HAP-1 (cell line): ENCODE measurements at regions not wholly inside any gene's neighbourhood (a gene's known extent, or its start where the extent isn't known, plus 50 kb on each side); places are given as distances from the start of the nearest gene placed in this dataset.
A peak's percentile ranks its signal among the peaks of the same experiment; 100 is the strongest.

Experiments used
- DNase-seq, 2 experiments: peaks; one replicate each; pipeline ENCODE4 v3.0.0-alpha.2; 2016 to 2020; ENCODE audit warnings: low spot score in 2 of 2
- H3K27me3 ChIP-seq: fragments of 250-450 bp; sonication (Bioruptor Pico); 2 replicates; pipeline ENCODE4 v1.5.1; 2020; ENCODE audit warnings: low read depth, mild to moderate bottlenecking, moderate library complexity
- H3K36me3 ChIP-seq: fragments of 250-450 bp; sonication (Bioruptor Pico); replicated peaks from 2 replicates; pipeline ENCODE4 v1.5.1; 2020; ENCODE audit warnings: mild to moderate bottlenecking
- H3K4me1 ChIP-seq: fragments of 250-450 bp; sonication (Bioruptor Pico); 2 replicates; pipeline ENCODE4 v1.5.1; 2020; ENCODE audit warnings: mild to moderate bottlenecking
- H3K4me3 ChIP-seq: fragments of 250-450 bp; sonication (Bioruptor Pico); 2 replicates; pipeline ENCODE4 v1.5.1; 2020; ENCODE audit warnings: mild to moderate bottlenecking, moderate library complexity
- H3K9me3 ChIP-seq: fragments of 250-450 bp; sonication (Bioruptor Pico); 2 replicates; pipeline ENCODE4 v1.5.1; 2020; ENCODE audit warnings: mild to moderate bottlenecking, moderate library complexity
- in situ Hi-C: fragments of 300-500 bp; cut with MboI; formaldehyde crosslinking; loops from 3 replicates; pipeline ENCODE4 v1.14.3; 2020; ENCODE audit warnings: low sequenced_read_pairs, inconsistent platforms, mixed read lengths

GRCh38 chr14:85235868-85236267 lies 294.1 kb upstream of the FLRT2 start:
- Histone ChIP-seq H3K4me1 (peaks cover 6% of the 10 kb centered on the region), H3K27me3 (no peaks in the 10 kb centered on the region), H3K9me3 (peaks cover 2% of the 10 kb centered on the region; the same call in 1 of the 2 replicates), H3K36me3 (no peaks in the 10 kb centered on the region), H3K4me3 (no peak overlapping the region)
- in situ Hi-C loops = no loop called here
- no peak for DNase-seq

GRCh38 chr14:85236296-85236695 lies 293.6 kb upstream of the FLRT2 start:
- Histone ChIP-seq H3K36me3 (no peaks in the 10 kb centered on the region), H3K9me3 (no peaks in the 10 kb centered on the region), H3K27me3 (no peaks in the 10 kb centered on the region), H3K4me3 (no peak overlapping the region), H3K4me1 (peaks cover 10% of the 10 kb centered on the region)
- no peak for DNase-seq
- in situ Hi-C loops = no loop called here

DNA sequence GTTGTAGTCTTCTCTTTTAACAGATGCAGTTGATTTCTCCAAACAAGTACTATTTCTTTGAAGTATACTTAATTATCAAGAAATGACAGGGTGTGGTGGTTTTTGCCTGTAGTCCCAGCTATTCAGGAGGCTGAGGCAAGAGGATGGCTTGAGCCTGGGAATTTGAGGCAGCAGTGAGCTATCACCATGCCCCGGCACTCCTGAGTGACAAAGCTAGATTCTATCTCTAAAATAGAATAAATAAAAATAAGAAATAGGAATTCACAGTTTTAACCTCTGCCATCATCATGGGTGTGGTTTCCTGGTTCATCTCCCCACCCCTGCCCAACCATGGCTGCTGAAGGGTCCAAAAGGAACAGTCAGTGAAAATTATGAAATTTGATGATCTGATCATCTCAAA lies 290.2 kb upstream of the FLRT2 start:
- H3K9me3 ChIP-seq = no peaks in the 10 kb centered on the region
- H3K4me1 ChIP-seq = peaks cover 15% of the 10 kb centered on the region
- H3K36me3 ChIP-seq = no peaks in the 10 kb centered on the region
- DNase-seq = no peak
- in situ Hi-C loops = no loop called here
- no peak overlapping the region for H3K4me3 ChIP-seq
- no peaks in the 10 kb centered on the region for H3K27me3 ChIP-seq

GRCh38 chr14:85241022-85241855 lies 288.7 kb upstream of the FLRT2 start:
- peak; percentile 71 to 94 for DNase-seq
- in situ Hi-C loops = no loop called here
- peaks cover 15% of the 10 kb centered on the region for H3K4me1 ChIP-seq
- no peaks in the 10 kb centered on the region for H3K27me3 ChIP-seq
- no peaks in the 10 kb centered on the region for H3K36me3 ChIP-seq
- H3K4me3 ChIP-seq = peak overlapping the region; percentile 1
- H3K9me3 ChIP-seq = no peaks in the 10 kb centered on the region

GRCh38 chr14:85242666-85243065 lies 287.3 kb upstream of the FLRT2 start:
- Histone ChIP-seq H3K4me1 (peaks cover 15% of the 10 kb centered on the region), H3K4me3 (no peak overlapping the region), H3K27me3 (no peaks in the 10 kb centered on the region), H3K36me3 (no peaks in the 10 kb centered on the region), H3K9me3 (no peaks in the 10 kb centered on the region)
- DNase-seq = no peak
- in situ Hi-C loops = no loop called here

DNA sequence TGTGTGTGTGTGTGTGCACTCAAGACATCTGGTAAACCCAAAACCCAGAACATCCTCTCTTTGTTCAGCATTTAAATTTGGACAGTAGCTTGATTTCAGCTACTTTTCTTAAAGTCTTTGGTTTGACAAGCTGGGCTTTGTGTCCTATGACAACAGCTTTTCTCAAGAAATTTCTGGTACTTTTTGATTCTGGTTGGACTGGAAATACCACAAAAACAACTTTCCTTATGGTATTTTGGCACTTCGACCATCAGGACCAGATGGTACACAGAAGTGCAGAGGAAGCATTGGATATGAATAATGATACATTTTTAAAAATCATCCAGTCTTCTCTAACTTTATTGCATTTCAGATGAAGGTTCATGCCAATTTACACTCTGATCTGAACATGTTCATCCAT lies 286.6 kb upstream of the FLRT2 start:
- DNase-seq = no peak
- Histone ChIP-seq H3K36me3 (no peaks in the 10 kb centered on the region), H3K9me3 (no peaks in the 10 kb centered on the region), H3K4me1 (peaks cover 15% of the 10 kb centered on the region), H3K27me3 (no peaks in the 10 kb centered on the region), H3K4me3 (no peak overlapping the region)
- in situ Hi-C loops = no loop called here

- in situ Hi-C loops = no loop called here
- no peaks in the 10 kb centered on the region for H3K27me3 ChIP-seq
- no peaks in the 10 kb centered on the region for H3K36me3 ChIP-seq
- H3K4me1 ChIP-seq = peaks cover 4% of the 10 kb centered on the region
- no peaks in the 10 kb centered on the region for H3K9me3 ChIP-seq
- DNase-seq = no peak
- no peak overlapping the region for H3K4me3 ChIP-seq
Observed at GRCh38 chr14:85247071-85247470, 282.9 kb upstream of the FLRT2 start.

DNA sequence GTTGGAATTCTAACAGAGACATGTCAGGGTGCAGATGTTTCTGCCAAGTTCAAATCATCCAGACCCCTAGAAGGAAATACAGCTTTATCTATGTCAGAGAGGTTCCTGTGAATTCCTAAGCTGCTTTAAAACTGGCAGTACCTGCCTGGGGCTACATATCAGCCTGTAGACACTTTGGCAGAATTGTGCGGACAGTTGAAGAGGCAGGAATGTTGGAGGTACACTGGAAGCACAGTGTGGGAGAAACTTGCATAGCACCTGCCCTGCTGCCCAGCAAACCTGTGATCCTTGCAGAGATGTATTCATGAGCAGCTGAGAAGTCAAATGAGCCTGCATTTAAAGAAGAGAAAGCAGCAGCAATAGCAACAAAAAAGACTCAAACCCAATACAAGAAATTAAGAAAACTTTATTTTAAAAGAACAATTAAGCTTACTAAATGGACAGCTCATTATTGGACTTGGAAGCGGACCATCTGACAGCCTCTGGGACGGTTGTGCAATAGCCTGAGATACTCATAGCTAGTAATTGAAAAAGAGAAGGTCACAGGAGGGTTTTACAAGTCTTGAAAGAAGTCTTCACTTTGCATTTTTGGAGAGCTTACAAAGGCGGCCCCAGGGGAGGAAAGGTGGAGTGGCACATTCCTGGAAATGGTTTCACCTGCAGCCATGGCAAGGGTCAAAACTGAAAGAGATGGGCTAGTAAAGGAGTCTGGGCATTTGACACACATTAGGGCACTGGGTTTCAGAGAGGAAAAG lies 280.9 kb upstream of the FLRT2 start:
- no peak for DNase-seq
- in situ Hi-C loops = no loop called here
- H3K36me3 ChIP-seq = no peaks in the 10 kb centered on the region
- no peak overlapping the region for H3K4me3 ChIP-seq
- H3K27me3 ChIP-seq = no peaks in the 10 kb centered on the region
- H3K4me1 ChIP-seq = no peaks in the 10 kb centered on the region
- H3K9me3 ChIP-seq = no peaks in the 10 kb centered on the region

DNA sequence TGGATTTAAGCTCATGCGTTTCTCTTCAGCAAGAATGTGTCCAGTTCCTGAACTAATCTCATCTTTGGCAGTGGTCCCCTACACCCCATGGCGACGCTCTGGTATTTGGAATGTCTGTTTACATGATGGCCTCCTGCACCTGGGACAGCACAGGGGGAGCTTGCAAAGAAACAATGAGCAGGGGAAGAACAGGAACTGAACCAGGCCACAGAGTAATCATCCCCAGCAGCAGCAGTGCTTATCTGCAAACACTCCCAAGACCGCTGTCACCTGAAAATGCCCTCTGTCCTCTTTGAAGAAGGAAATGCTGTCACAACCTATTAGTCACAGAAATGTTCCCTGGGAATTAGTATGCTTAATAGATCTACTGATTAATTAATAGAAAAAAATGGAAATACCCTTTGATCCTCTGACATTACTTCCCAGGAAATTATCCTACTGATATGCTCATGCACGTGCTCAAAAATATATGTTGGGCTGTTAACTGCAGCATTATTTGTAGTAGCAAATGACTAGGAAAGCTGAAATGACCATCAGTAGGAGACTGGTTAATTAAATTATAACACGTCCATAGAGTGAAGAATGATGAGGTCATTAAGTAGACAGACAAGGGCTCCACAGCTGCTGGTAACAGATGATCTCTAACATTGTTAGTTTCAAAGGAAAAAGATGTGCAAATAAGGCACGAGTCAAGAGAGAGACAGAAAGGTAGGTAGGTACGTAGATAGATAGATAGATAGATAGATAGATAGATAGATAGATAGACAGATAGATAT lies 279.3 kb upstream of the FLRT2 start:
- Histone ChIP-seq H3K27me3 (no peaks in the 10 kb centered on the region), H3K36me3 (no peaks in the 10 kb centered on the region), H3K4me3 (no peak overlapping the region), H3K4me1 (no peaks in the 10 kb centered on the region), H3K9me3 (no peaks in the 10 kb centered on the region)
- no peak for DNase-seq
- in situ Hi-C loops = no loop called here

- no peak for DNase-seq
- Histone ChIP-seq H3K36me3 (no peaks in the 10 kb centered on the region), H3K9me3 (no peaks in the 10 kb centered on the region), H3K27me3 (no peaks in the 10 kb centered on the region), H3K4me1 (no peaks in the 10 kb centered on the region), H3K4me3 (no peak overlapping the region)
- in situ Hi-C loops = no loop called here
Observed at GRCh38 chr14:85252011-85252410, 277.9 kb upstream of the FLRT2 start.

DNA sequence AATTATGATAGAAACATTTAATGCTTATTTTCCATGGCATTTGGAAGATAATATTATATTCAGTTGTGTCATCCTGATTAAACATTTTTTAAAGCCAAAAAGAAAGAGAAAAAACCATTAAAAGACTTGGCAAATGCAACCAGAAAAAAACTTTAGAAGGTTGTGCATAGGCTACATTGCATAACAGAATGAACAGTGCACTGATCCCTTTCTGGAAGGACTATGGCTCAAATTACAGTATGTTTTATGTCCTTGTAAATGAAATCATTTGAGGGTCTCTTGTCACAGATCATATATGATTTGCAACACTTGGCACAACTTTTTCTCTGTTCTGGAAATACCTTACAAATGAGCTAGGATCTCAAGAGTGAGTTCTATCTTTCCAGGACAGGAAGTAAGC lies 275.2 kb upstream of the FLRT2 start:
- Histone ChIP-seq H3K9me3 (no peaks in the 10 kb centered on the region), H3K36me3 (no peaks in the 10 kb centered on the region), H3K27me3 (no peaks in the 10 kb centered on the region), H3K4me1 (no peaks in the 10 kb centered on the region), H3K4me3 (no peak overlapping the region)
- no peak for DNase-seq
- in situ Hi-C loops = no loop called here

DNA sequence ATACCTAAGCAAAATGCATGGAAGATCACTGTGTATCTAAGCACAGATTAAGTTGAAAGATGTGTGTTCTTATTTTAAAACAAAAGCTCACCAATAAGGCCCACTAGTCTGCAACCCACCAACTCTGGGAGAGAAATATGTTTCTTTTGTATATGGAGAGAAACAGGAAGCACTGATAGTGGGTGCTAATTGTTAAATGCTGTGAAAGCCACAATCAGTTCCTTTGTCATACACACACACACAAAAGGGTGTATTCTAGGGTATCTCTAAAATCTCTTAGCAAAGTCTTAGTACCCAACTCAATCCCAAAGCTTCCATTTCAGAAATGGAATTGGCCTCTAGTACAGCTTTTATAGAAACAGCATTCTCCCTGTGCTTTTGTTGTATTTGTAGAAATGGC lies 272.7 kb upstream of the FLRT2 start:
- in situ Hi-C loops = no loop called here
- no peak overlapping the region for H3K4me3 ChIP-seq
- no peaks in the 10 kb centered on the region for H3K4me1 ChIP-seq
- H3K27me3 ChIP-seq = no peaks in the 10 kb centered on the region
- DNase-seq = no peak
- H3K9me3 ChIP-seq = no peaks in the 10 kb centered on the region
- H3K36me3 ChIP-seq = no peaks in the 10 kb centered on the region

- Histone ChIP-seq H3K27me3 (no peaks in the 10 kb centered on the region), H3K4me1 (no peaks in the 10 kb centered on the region), H3K4me3 (no peak overlapping the region), H3K9me3 (no peaks in the 10 kb centered on the region), H3K36me3 (no peaks in the 10 kb centered on the region)
- in situ Hi-C loops = no loop called here
- no peak for DNase-seq
Observed at GRCh38 chr14:85263916-85264675, 265.8 kb upstream of the FLRT2 start.
